Motor neuron (in vitro differentiated cells): ENCODE measurements at regions not wholly inside any gene's neighbourhood (a gene's known extent, or its start where the extent isn't known, plus 50 kb on each side); places are given as distances from the start of the nearest gene placed in this dataset.
"Not testable (repeated sequence)": the region's sequence is repeated elsewhere in the genome, so short reads cannot be mapped to it uniquely, and the experiment has no call there.

ENCODE experiments used
- ATAC-seq, 8 experiments: fragments of 200-7000 bp; cut with Tn5 transposase; replicated peaks in 6 of 8; 2 replicates each; pipeline ENCODE4 v1.8.0; 2021; ENCODE audit warnings: mild to moderate bottlenecking in 8 of 8, moderate library complexity in 8 of 8
- H3K27ac ChIP-seq, 2 donors: fragments of 250-450 bp; sonication (Bioruptor Pico); 2 replicates each; pipeline ENCODE4 v1.9.0; 2021; ENCODE audit warnings: antibody characterized with exemption in 2 of 2, mild to moderate bottlenecking in 2 of 2, moderate library complexity in 1 of 2
- H3K4me1 ChIP-seq, 2 donors: fragments of 250-450 bp; sonication (Bioruptor Pico); replicated peaks in 1 of 2; 2 replicates each; pipeline ENCODE4 v1.6.1; 2021; ENCODE audit warnings: antibody characterized with exemption in 2 of 2, mild to moderate bottlenecking in 2 of 2, moderate library complexity in 1 of 2
- H3K4me3 ChIP-seq, 5 donors: fragments of 250-450 bp; sonication (Bioruptor Pico); 2 replicates each; pipeline ENCODE4 v1.9.0; 2021; ENCODE audit warnings: antibody characterized with exemption in 5 of 5, mild to moderate bottlenecking in 5 of 5, moderate library complexity in 4 of 5
- WGBS, 10 experiments: fragments of 450-650 bp; shearing (Covaris generic); methylation state at CpG; one replicate each; pipeline ENCODE4 v1.0.0; 2022; 5-methylcytosine and 5-hydroxymethylcytosine counted together
- in situ Hi-C, 9 experiments: fragments of 400-800 bp; cut with MboI; loops; one replicate each; pipeline ENCODE4 v1.15.0; 2021; ENCODE audit warnings: low sequenced_read_pairs in 9 of 9, low pct_unique_long_range_greater_than_20kb in 2 of 9; ENCODE audit not compliant: unreplicated experiment in 9 of 9

GRCh38 chr3:74921676-74922075 is 307.2 kb upstream of the CNTN3 start:
- no peak for ATAC-seq

GRCh38 chr3:74920721-74921350 is 306.4 kb upstream of the CNTN3 start:
- in situ Hi-C loops, result no loop called here
- ATAC-seq, result peak in 4 of 8 experiments; percentile 27 to 99 (median 97)
- 0 to 100% (median 66%) methylated on average over 1 to 3 of the region's 4 CpGs for WGBS, 10 experiments
- H3K4me3 ChIP-seq, result no peak overlapping the region
- H3K27ac ChIP-seq, result no peak overlapping the region
- H3K4me1 ChIP-seq, result no peaks in the 10 kb centered on the region

More at GRCh38 chr3:74921676-74922075, 307.2 kb upstream of the CNTN3 start:
- WGBS, 10 experiments, result 50 to 100% (median 92%) methylated on average over 1 of the region's 1 CpG; no CpG with 5 or more reads in 1 of the 10 experiments
- in situ Hi-C loops, result no loop called here
- no peak overlapping the region for H3K4me3 ChIP-seq
- no peak overlapping the region for H3K27ac ChIP-seq
- no peaks in the 10 kb centered on the region for H3K4me1 ChIP-seq

- H3K4me3 ChIP-seq, result no peak overlapping the region
- ATAC-seq, result no peak
- 24 to 76% (median 70%) methylated on average over 3 to 5 of the region's 5 CpGs for WGBS, 10 experiments
- no peaks in the 10 kb centered on the region for H3K4me1 ChIP-seq
- H3K27ac ChIP-seq, result no peak overlapping the region
- in situ Hi-C loops, result no loop called here
These were observed 302.2 kb upstream of the CNTN3 start for GRCh38 chr3:74916696-74917095.

- no peaks in the 10 kb centered on the region for H3K4me1 ChIP-seq
- in situ Hi-C loops, result no loop called here
- H3K27ac ChIP-seq, result no peak overlapping the region
- WGBS, 10 experiments, result 39 to 90% (median 79%) methylated on average over 2 to 4 of the region's 4 CpGs; no CpG with 5 or more reads in 2 of the 10 experiments
- no peak for ATAC-seq
- H3K4me3 ChIP-seq, result no peak overlapping the region
These were observed 291.7 kb upstream of the CNTN3 start for GRCh38 chr3:74906181-74906580.

- in situ Hi-C loops, result no loop called here
- no peaks in the 10 kb centered on the region for H3K4me1 ChIP-seq
- whole genome bisulfite sequencing, 10 experiments, result 0 to 100% (median 86%) methylated on average over 1 of the region's 1 CpG; no CpG with 5 or more reads in 2 of the 10 experiments
- no peak for ATAC-seq
- no peak overlapping the region for H3K27ac ChIP-seq
- H3K4me3 ChIP-seq, result no peak overlapping the region
These were observed 291.0 kb upstream of the CNTN3 start for GRCh38 chr3:74905478-74905877.

GRCh38 chr3:74904646-74905045 is 290.2 kb upstream of the CNTN3 start:
- H3K4me3 ChIP-seq, result no peak overlapping the region
- ATAC-seq, result no peak
- in situ Hi-C loops, result no loop called here
- WGBS, 10 experiments, result 71 to 100% (median 83%) methylated on average over 1 to 2 of the region's 2 CpGs; no CpG with 5 or more reads in 3 of the 10 experiments
- H3K4me1 ChIP-seq, result no peaks in the 10 kb centered on the region
- H3K27ac ChIP-seq, result no peak overlapping the region

GRCh38 chr3:74899796-74900516 is 285.5 kb upstream of the CNTN3 start:
- WGBS, 10 experiments, result 80 to 93% (median 90%) methylated on average over 1 to 8 of the region's 45 CpGs; no CpG with 5 or more reads in 7 of the 10 experiments
- H3K4me3 ChIP-seq, H3K4me1 ChIP-seq, ATAC-seq, in situ Hi-C loops, H3K27ac ChIP-seq: not testable (repeated sequence)

GRCh38 chr3:74897006-74897405 is 282.5 kb upstream of the CNTN3 start:
- 13 to 100% (median 67%) methylated on average over 1 to 2 of the region's 2 CpGs; no CpG with 5 or more reads in 1 of the 10 experiments for WGBS, 10 experiments
- Histone ChIP-seq H3K27ac (no peak overlapping the region), H3K4me3 (no peak overlapping the region), H3K4me1 (no peaks in the 10 kb centered on the region)
- ATAC-seq, result no peak
- in situ Hi-C loops, result no loop called here

- no peak for ATAC-seq
- H3K4me1 ChIP-seq, result no peaks in the 10 kb centered on the region
- H3K27ac ChIP-seq, result no peak overlapping the region
- in situ Hi-C loops, result no loop called here
- WGBS, 10 experiments, result 61 to 100% (median 88%) methylated on average over 2 to 6 of the region's 6 CpGs; no CpG with 5 or more reads in 1 of the 10 experiments
- H3K4me3 ChIP-seq, result no peak overlapping the region
These were observed 276.9 kb upstream of the CNTN3 start for GRCh38 chr3:74891312-74891711.

GRCh38 chr3:74883690-74884089 is 269.2 kb upstream of the CNTN3 start:
- H3K27ac ChIP-seq, result no peak overlapping the region
- H3K4me3 ChIP-seq, result no peak overlapping the region
- H3K4me1 ChIP-seq, result no peaks in the 10 kb centered on the region
- WGBS, 10 experiments, result 0 to 100% (median 82%) methylated on average over 1 to 2 of the region's 2 CpGs; no CpG with 5 or more reads in 3 of the 10 experiments
- in situ Hi-C loops, result no loop called here
- ATAC-seq, result peak in 2 of 8 experiments; percentile 80 to 84

GRCh38 chr3:74883222-74883621 is 268.8 kb upstream of the CNTN3 start:
- ATAC-seq, result peak in 2 of 8 experiments; percentile 63 to 83
- in situ Hi-C loops, result no loop called here
- Histone ChIP-seq H3K27ac (no peak overlapping the region), H3K4me1 (no peaks in the 10 kb centered on the region), H3K4me3 (no peak overlapping the region)
- 0 to 100% (median 79%) methylated on average over 1 of the region's 1 CpG; no CpG with 5 or more reads in 3 of the 10 experiments for WGBS, 10 experiments

- 0 to 41% (median 11%) methylated on average over 1 of the region's 1 CpG; no CpG with 5 or more reads in 2 of the 10 experiments for WGBS, 10 experiments
- Histone ChIP-seq H3K27ac (no peak overlapping the region), H3K4me1 (no peaks in the 10 kb centered on the region), H3K4me3 (no peak overlapping the region)
- ATAC-seq, result peak in 1 of 8 experiments; percentile 90
- in situ Hi-C loops, result no loop called here
These were observed 265.8 kb upstream of the CNTN3 start for GRCh38 chr3:74880237-74880636.

- WGBS, 10 experiments, result 0 to 84% (median 64%) methylated on average over 1 of the region's 1 CpG; no CpG with 5 or more reads in 3 of the 10 experiments
- H3K27ac ChIP-seq, result no peak overlapping the region
- in situ Hi-C loops, result no loop called here
- H3K4me3 ChIP-seq, result no peak overlapping the region
- ATAC-seq, result no peak
- H3K4me1 ChIP-seq, result no peaks in the 10 kb centered on the region
These were observed 252.0 kb upstream of the CNTN3 start for GRCh38 chr3:74866357-74867030.
